ENCODE measurements at regions not wholly inside any gene's neighbourhood (a gene's known extent, or its start where the extent isn't known, plus 50 kb on each side); places are given as distances from the start of the nearest gene placed in this dataset.
A peak's percentile ranks its signal among the peaks of the same experiment; 100 is the strongest.
"Not testable (repeated sequence)": the region's sequence is repeated elsewhere in the genome, so short reads cannot be mapped to it uniquely, and the experiment has no call there.

DNA sequence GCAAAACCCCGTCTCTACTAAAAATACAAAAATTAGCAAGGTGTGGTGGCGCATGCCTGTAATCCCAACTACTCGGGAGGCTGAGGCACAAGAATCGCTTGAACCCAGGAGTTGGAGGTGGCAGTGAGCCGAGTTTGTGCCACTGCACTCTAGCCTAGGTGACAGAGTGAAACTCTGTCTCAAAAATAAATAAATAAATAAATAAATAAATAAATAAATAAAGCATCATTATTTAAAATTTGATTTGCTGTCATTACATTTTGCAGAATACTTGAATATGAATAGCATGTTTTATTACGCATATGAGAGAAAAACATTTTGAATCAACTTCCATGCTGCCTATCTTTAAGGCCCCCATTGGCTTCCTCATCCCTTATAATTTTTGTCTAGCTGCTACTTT is 53.4 kb upstream of the MED14 start:
- H3K4me1 ChIP-seq (replicated peaks in 1 of 2); H3K4me3 ChIP-seq; in situ Hi-C loops (cut with MboI; ENCODE audit: low pct_unique_long_range_greater_than_20kb in 2 of 9, low sequenced_read_pairs in 9 of 9, unreplicated experiment in 9 of 9); ATAC-seq (replicated peaks in 6 of 8); H3K27ac ChIP-seq: not testable (repeated sequence)
- 48 to 100% (median 92%) methylated on average over 1 to 6 of the region's 6 CpGs; no CpG with 5 or more reads in 2 of the 10 experiments for WGBS, 10 experiments

DNA sequence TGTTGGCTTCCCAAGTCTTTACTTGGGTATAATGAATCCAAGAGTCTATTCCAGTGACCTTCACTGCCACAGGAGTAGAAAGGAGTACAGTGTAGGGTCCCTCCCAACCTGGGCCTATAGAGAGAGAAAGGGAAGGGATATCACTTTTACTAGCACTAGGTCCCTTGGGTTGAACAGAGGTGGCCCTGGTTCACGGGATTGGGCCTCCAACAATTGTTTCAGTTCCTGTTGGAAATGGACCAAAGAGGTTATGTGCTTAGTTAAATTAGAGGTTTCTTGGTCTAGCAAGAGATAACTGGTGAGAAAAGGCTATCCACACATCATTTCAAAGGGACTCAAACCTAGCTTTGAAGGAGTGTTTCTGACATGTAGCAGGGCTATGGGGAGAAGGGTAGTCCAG is 57.1 kb upstream of the MED14 start:
- WGBS, 10 experiments = 80 to 100% methylated on average over 1 of the region's 1 CpG; no CpG with 5 or more reads in 8 of the 10 experiments
- ATAC-seq (replicated peaks in 6 of 8) = no peak
- no peaks in the 10 kb centered on the region for H3K4me1 ChIP-seq (replicated peaks in 1 of 2)
- no peak overlapping the region for H3K27ac ChIP-seq
- in situ Hi-C loops (cut with MboI; ENCODE audit: low pct_unique_long_range_greater_than_20kb in 2 of 9, low sequenced_read_pairs in 9 of 9, unreplicated experiment in 9 of 9) = no loop called here
- no peak overlapping the region for H3K4me3 ChIP-seq

DNA sequence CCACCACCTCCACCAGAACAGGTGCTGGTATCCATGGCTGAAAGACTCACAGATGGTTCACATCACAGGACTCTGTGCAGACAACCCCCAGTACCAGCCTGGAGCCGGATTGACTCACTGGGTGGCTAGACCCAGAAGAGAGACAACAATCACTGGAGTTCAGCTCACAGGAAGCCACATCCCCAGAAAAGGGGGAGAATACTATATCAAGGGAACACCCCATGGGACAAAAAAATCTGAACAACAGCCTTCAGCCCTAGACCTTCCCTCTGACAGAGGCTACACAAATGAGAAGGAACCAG is 59.4 kb upstream of the MED14 start:
- H3K4me3 ChIP-seq; H3K27ac ChIP-seq; H3K4me1 ChIP-seq (replicated peaks in 1 of 2); in situ Hi-C loops (cut with MboI; ENCODE audit: low pct_unique_long_range_greater_than_20kb in 2 of 9, low sequenced_read_pairs in 9 of 9, unreplicated experiment in 9 of 9): not testable (repeated sequence)
- peak in 1 of 8 experiments; percentile 9 for ATAC-seq (replicated peaks in 6 of 8)
- no CpG with 5 or more reads among the region's 1 CpG for WGBS, 10 experiments

DNA sequence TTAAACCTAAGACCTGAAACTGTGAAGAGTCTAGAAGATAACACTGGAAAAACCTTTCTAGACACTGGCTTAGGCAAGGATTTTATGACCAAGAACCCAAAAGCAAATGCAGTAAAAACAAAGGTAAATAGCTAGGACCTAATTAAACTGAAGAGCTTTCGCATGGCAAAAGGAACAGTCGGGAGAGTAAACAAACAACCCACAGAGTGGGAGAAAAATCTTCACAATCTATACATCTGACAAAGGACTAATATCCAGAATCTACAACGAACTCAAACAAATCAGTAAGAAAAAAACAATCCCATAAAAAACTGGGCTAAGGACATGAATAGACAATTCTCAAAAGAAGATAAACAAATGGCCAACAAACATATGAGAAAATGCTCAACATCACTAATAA is 64.4 kb upstream of the MED14 start:
- in situ Hi-C loops (cut with MboI; ENCODE audit: low pct_unique_long_range_greater_than_20kb in 2 of 9, low sequenced_read_pairs in 9 of 9, unreplicated experiment in 9 of 9) = not testable (repeated sequence)
- 14 to 100% (median 84%) methylated on average over 1 to 3 of the region's 3 CpGs; no CpG with 5 or more reads in 4 of the 10 experiments for WGBS, 10 experiments

DNA sequence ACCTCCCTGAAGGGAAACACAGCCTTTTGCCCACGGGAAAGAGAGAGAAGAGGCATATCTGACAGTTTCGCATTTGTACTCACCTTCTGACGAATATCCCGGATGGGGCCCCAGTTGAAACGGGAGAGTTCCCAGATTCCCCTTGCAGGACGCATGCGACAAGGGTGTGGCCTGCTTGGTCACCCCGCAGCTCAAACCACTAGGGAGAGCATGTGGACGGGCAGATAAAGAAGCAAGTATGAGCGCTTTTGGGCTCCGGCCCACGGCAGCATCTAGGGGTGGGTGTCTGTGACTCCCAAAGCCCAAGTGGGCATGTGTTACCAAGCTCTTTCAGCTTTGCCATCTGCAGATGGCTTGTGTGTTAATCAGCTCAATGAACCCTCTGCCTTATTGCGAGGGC is 70.1 kb upstream of the MED14 start:
- Histone ChIP-seq H3K4me3 (no peak overlapping the region), H3K27ac (no peak overlapping the region), H3K4me1 (replicated peaks in 1 of 2) (no peaks in the 10 kb centered on the region)
- WGBS, 10 experiments = 0 to 96% (median 84%) methylated on average over 1 to 9 of the region's 13 CpGs; no CpG with 5 or more reads in 6 of the 10 experiments
- ATAC-seq (replicated peaks in 6 of 8) = no peak
- in situ Hi-C loops (cut with MboI; ENCODE audit: low pct_unique_long_range_greater_than_20kb in 2 of 9, low sequenced_read_pairs in 9 of 9, unreplicated experiment in 9 of 9) = no loop called here

More for the DNA sequence above, 64.4 kb upstream of the MED14 start:
- not testable (repeated sequence) for H3K4me1 ChIP-seq (replicated peaks in 1 of 2); H3K4me3 ChIP-seq; H3K27ac ChIP-seq; ATAC-seq (replicated peaks in 6 of 8)

DNA sequence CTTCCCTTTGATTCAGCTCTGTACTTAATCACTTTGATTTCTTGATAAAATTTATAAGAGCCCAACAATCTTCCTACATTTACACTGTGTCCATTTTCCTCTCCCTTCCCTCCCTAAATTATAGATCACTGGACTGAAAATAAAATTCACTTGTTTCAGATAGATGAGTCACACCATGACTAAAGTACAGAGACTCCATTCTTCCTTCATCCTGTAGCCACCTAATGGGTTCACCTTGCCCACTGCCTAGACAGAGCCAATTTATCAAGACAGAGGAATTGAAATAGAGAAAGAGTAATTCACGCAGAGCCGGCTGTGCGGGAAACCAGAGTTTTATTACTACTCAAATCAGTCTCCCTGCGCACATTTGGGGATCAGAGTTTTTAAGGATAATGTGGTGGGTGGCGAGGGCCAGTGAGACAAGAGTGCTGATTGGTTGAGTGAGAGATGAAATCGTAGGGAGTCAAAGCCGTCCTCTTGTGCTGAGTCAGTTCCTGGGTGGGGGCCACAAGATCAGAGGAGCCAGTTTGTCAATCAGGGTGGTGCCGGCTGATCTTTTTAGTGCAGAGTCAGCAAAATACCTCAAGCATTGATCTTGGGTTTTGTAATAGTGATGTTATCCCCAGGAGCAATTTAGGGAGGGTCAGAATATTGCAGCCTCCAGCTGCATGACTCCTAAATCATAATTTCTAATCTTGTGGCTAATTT is 71.3 kb upstream of the MED14 start:
- in situ Hi-C loops (cut with MboI; ENCODE audit: low pct_unique_long_range_greater_than_20kb in 2 of 9, low sequenced_read_pairs in 9 of 9, unreplicated experiment in 9 of 9) = no loop called here
- ATAC-seq (replicated peaks in 6 of 8) = peak in 5 of 8 experiments; percentile 32 to 87 (median 63)
- 66 to 100% (median 89%) methylated on average over 1 to 6 of the region's 8 CpGs; no CpG with 5 or more reads in 4 of the 10 experiments for WGBS, 10 experiments
- Histone ChIP-seq H3K27ac (no peak overlapping the region), H3K4me1 (replicated peaks in 1 of 2) (no peaks in the 10 kb centered on the region), H3K4me3 (no peak overlapping the region)

DNA sequence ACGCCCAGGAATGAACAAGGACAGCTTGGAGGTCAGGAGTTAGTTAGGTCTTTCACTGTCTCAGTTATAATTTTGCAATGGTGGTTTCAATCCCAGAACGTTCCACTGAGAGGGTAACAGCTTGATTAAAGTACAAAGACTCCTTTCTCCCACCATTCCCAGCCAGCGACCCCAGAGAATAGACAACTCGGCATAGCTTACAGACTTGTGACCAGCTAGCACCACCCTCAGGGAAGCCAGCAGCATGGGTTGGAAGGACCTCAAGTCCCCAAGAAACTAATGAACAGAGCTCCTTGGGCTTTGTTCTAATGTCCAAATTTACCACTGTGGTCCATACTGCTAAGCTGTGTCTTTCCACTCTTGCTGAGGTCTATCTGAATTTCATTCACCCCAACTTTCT is 72.0 kb upstream of the MED14 start:
- WGBS, 10 experiments = 90 to 100% (median 100%) methylated on average over 1 to 2 of the region's 4 CpGs; no CpG with 5 or more reads in 7 of the 10 experiments
- ATAC-seq (replicated peaks in 6 of 8) = peak in 2 of 8 experiments; percentile 23 to 27
- no peak overlapping the region for H3K27ac ChIP-seq
- no peak overlapping the region for H3K4me3 ChIP-seq
- in situ Hi-C loops (cut with MboI; ENCODE audit: low pct_unique_long_range_greater_than_20kb in 2 of 9, low sequenced_read_pairs in 9 of 9, unreplicated experiment in 9 of 9) = no loop called here
- no peaks in the 10 kb centered on the region for H3K4me1 ChIP-seq (replicated peaks in 1 of 2)

DNA sequence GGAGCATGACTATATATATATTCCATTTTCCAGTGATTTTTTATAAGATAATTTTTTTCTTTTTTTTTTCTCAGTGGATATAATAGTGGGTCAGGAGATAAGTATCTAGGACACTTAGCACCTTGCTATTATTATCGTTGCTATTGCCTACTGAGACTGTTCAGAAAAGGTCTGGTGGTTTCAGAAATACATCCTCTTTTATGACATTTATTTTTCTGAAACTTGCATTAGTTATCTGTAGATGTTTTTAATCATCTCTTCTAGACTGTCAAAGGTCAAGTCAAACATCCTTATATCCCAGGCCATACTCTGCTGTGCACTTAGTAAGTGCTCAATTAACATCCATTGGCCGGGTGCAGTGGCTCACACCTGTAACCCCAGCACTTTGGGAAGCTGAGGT is 72.9 kb upstream of the MED14 start:
- no peak overlapping the region for H3K27ac ChIP-seq

DNA sequence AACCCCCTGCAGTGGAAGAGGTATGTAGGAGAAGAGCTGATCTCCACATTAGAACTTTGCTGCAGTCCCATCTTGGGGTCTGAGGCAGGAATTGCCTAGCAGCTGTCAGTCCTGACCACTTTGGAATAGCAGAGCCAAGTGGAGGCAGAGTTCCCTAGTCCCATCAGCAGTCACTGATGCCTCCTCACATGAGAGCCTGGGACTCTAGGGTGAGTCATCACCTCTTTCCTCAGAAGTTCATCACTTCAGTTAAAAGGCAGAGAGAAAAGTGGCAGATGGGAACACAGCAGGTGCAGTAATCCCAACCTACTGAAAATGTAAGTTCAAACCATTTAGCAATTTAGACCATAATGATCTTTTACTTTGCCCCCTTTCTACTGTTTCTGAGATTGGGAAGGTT is 73.9 kb upstream of the MED14 start:
- Histone ChIP-seq H3K4me3 (no peak overlapping the region), H3K27ac (no peak overlapping the region), H3K4me1 (replicated peaks in 1 of 2) (no peaks in the 10 kb centered on the region)
- peak in 2 of 8 experiments; percentile 23 to 44 for ATAC-seq (replicated peaks in 6 of 8)
- in situ Hi-C loops (cut with MboI; ENCODE audit: low pct_unique_long_range_greater_than_20kb in 2 of 9, low sequenced_read_pairs in 9 of 9, unreplicated experiment in 9 of 9) = no loop called here

More for the DNA sequence above, 72.9 kb upstream of the MED14 start:
- in situ Hi-C loops (cut with MboI; ENCODE audit: low pct_unique_long_range_greater_than_20kb in 2 of 9, low sequenced_read_pairs in 9 of 9, unreplicated experiment in 9 of 9) = no loop called here
- no peaks in the 10 kb centered on the region for H3K4me1 ChIP-seq (replicated peaks in 1 of 2)
- 57 to 100% (median 80%) methylated on average over 1 of the region's 2 CpGs; no CpG with 5 or more reads in 7 of the 10 experiments for WGBS, 10 experiments
- ATAC-seq (replicated peaks in 6 of 8) = no peak
- no peak overlapping the region for H3K4me3 ChIP-seq

DNA sequence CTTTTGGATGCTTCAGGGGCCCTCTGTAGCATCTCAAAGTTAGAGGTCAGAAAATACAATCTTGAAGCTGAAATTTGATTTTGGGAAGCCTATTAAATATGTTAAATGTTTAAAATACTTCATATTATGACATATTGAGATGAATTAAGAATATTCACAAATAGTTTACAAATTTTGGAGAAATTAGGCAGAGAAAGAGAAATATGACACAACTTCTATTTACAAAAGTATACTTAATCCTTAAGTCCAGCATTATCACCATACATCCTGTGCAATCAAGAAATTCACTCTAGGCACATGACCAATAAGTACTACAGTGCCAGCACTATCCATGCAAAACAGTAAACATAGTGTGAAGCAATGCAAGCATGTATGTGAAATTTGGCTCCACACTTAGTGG is 79.7 kb upstream of the MED14 start:
- ATAC-seq (replicated peaks in 6 of 8); H3K27ac ChIP-seq; H3K4me3 ChIP-seq; H3K4me1 ChIP-seq (replicated peaks in 1 of 2); in situ Hi-C loops (cut with MboI; ENCODE audit: low pct_unique_long_range_greater_than_20kb in 2 of 9, low sequenced_read_pairs in 9 of 9, unreplicated experiment in 9 of 9): not testable (repeated sequence)

DNA sequence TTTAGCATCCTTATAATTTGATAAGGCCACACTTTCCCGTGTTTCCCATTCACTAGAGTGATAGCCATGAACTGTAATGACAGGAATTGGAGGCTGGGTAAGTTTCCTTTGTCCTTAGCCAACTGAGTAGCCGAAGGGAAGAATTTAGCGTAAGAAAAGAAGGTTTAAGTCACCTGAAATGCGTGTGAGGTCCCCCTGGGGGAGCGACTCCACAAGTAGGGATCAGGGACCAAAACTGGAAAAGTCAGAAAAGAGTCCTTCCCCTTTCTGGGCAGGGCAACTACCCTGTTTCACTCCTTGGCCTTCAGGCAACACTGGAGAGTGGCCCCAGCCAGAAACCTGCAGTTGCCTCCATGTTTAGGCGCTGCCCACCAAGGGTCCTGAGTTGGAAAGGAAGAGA is 81.6 kb upstream of the MED14 start:
- no peak overlapping the region for H3K4me3 ChIP-seq
- ATAC-seq (replicated peaks in 6 of 8) = no peak
- WGBS, 10 experiments = 23 to 80% methylated on average over 1 to 2 of the region's 6 CpGs; no CpG with 5 or more reads in 8 of the 10 experiments
- in situ Hi-C loops (cut with MboI; ENCODE audit: low pct_unique_long_range_greater_than_20kb in 2 of 9, low sequenced_read_pairs in 9 of 9, unreplicated experiment in 9 of 9) = no loop called here
- H3K4me1 ChIP-seq (replicated peaks in 1 of 2) = no peaks in the 10 kb centered on the region
- no peak overlapping the region for H3K27ac ChIP-seq

DNA sequence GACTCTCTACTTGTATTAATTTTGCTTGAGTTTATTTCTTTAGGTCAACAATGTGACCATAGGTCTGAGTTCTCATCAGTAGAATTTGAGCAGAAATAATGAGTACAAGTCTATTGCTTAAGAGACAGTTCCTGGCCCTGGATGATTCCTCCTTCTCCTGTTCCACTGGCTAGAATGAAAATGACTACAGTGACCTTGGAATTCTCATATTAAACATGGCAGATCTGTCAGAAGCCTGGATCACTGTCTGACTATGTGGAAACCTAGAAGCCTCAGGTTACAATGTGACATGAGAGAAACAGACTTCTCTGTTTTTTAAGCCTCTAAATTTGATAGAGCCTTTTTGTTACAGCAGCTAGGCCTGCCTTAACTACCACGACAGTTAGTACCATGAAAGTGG is 82.9 kb upstream of the MED14 start:
- in situ Hi-C loops (cut with MboI; ENCODE audit: low pct_unique_long_range_greater_than_20kb in 2 of 9, low sequenced_read_pairs in 9 of 9, unreplicated experiment in 9 of 9) = no loop called here
- WGBS, 10 experiments = 63 to 100% (median 100%) methylated on average over 1 of the region's 1 CpG; no CpG with 5 or more reads in 6 of the 10 experiments

DNA sequence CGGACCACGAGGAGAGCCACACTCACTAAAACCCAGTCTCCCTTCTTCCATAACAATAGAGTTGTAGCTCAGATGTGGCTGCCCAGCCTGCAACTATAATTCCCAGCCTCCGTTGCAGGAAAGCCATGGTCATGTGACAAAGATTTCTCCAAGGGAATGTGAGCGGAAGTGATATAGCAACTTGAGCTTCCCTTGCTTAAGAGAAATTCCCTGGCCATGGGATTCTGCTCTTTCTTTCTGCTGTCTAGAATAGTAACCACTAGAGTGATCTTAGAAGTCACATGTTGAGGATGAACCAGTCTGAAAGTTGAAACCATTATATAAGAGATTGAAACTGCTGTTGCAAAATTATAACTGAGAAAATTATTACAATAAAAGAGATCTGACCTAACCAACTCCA is 86.4 kb upstream of the MED14 start:
- WGBS, 10 experiments = 85% methylated on average over 3 of the region's 4 CpGs; no CpG with 5 or more reads in 9 of the 10 experiments
- Histone ChIP-seq H3K4me3 (no peak overlapping the region), H3K27ac (no peak overlapping the region), H3K4me1 (replicated peaks in 1 of 2) (no peaks in the 10 kb centered on the region)
- no peak for ATAC-seq (replicated peaks in 6 of 8)
- in situ Hi-C loops (cut with MboI; ENCODE audit: low pct_unique_long_range_greater_than_20kb in 2 of 9, low sequenced_read_pairs in 9 of 9, unreplicated experiment in 9 of 9) = no loop called here

More for the DNA sequence above, 82.9 kb upstream of the MED14 start:
- Histone ChIP-seq H3K27ac (no peak overlapping the region), H3K4me1 (replicated peaks in 1 of 2) (no peaks in the 10 kb centered on the region), H3K4me3 (no peak overlapping the region)
- no peak for ATAC-seq (replicated peaks in 6 of 8)

DNA sequence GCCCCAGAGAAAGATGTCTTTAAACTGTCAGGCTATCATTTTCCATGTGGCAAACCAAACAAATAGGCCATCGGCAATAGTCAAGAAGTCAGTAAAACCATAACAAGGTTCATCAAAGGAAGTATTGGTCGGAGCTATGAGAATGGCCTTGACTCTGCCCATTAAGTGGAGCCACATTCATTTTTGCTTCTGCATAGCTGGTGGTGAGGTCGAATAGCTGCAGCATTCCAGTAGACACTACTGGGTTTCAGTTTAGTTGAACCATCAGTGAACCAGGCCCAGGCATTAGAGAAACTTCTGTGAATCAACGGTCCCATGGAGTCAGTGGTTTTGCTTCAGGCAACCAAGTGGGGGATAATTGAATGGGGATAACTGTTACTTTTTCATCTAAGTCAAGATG is 92.0 kb upstream of the MED14 start:
- Histone ChIP-seq H3K4me1 (replicated peaks in 1 of 2) (no peaks in the 10 kb centered on the region), H3K27ac (no peak overlapping the region), H3K4me3 (no peak overlapping the region)
- WGBS, 10 experiments = 20 to 100% (median 79%) methylated on average over 1 to 4 of the region's 4 CpGs; no CpG with 5 or more reads in 6 of the 10 experiments
- ATAC-seq (replicated peaks in 6 of 8) = no peak
- in situ Hi-C loops (cut with MboI; ENCODE audit: low pct_unique_long_range_greater_than_20kb in 2 of 9, low sequenced_read_pairs in 9 of 9, unreplicated experiment in 9 of 9) = no loop called here

Measured in motor neuron (in vitro differentiated cells).